A673 (cell line): ENCODE measurements at regions not wholly inside any gene's neighbourhood (a gene's known extent, or its start where the extent isn't known, plus 50 kb on each side); places are given as distances from the start of the nearest gene placed in this dataset.

Experiments used
- CTCF ChIP-seq: fragments of 300-800, 200-600 bp; sonication (generic); conservative IDR thresholded peaks from 2 replicates; pipeline ENCODE4 v1.5.1; 2017; ENCODE audit warnings: low read depth, mild to moderate bottlenecking, antibody characterized with exemption, low read length, moderate library complexity, mixed read lengths
- EZH2 ChIP-seq: fragments of 200-600 bp; sonication (generic); IDR thresholded peaks from 2 replicates; pipeline ENCODE4 v1.6.1; 2017; ENCODE audit warnings: borderline replicate concordance, low read depth, mild to moderate bottlenecking, mixed read lengths, antibody characterized with exemption, low read length; ENCODE audit not compliant: poor library complexity, severe bottlenecking

GRCh38 chr20:51122931-51123658, 100.2 kb upstream of the KCNG1 start:
- TF ChIP-seq EZH2 (no peak), CTCF (no peak)
